Stimulated activated CD4-positive, alpha-beta T cell treated with anti-CD3 and anti-CD28 coated beads, Interleukin-15, amount 100 ng/mL, for 24 hours (primary cell): ENCODE measurements at regions not wholly inside any gene's neighbourhood (a gene's known extent, or its start where the extent isn't known, plus 50 kb on each side); places are given as distances from the start of the nearest gene placed in this dataset.
"Not testable (repeated sequence)": the region's sequence is repeated elsewhere in the genome, so short reads cannot be mapped to it uniquely, and the experiment has no call there.

ENCODE experiments used
- DNase-seq: peaks from one replicate; pipeline ENCODE4 v3.0.0-alpha.2; 2020

- DNase-seq = no peak
Measured at GRCh38 chr3:90087703-90088102, 980.3 kb downstream of the EPHA3 start.

DNA sequence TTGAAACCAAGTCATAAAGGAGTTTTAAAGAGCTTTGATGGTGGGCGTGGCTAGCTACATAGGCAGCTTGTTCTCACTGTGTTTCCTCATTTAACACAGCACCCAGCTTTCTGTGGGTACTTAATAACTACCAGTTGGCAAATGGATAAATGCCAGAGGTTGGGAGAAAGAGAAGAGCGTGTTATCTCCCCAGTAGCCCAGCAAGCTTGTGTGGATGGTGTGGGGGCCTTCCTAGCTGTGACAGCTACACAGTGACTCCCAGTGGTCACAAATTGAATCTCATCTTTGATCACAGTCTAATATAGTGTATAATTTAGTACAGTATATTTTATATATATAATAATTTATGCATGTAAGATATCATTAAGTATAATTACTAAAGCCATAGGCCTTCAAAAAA lies 984.1 kb downstream of the EPHA3 start:
- DNase-seq = no peak

- DNase-seq = no peak
Measured at GRCh38 chr3:90092994-90093393, 985.6 kb downstream of the EPHA3 start.

- no peak for DNase-seq
Measured at GRCh38 chr3:90095811-90096210, 988.4 kb downstream of the EPHA3 start.

DNA sequence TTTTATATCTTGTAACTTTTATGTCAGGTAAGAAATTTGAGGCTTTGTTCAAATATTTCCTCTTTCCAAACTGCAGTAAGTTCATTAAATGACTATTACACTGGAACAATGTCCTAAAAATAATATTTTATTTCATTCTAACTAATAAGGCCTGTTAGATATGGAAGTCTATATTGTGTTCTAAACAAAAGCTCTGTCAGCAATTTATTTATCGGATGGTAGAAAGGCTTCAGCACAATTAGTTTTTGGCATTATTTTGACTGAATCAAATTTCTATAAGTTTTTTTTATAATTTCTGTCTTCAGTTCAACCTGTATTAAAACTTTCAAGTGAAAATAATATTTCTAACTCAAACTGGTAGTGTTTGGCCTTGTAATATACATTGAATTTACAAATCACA lies 992.1 kb downstream of the EPHA3 start:
- DNase-seq = no peak

- no peak for DNase-seq
Measured at GRCh38 chr3:90102146-90102545, 994.7 kb downstream of the EPHA3 start.

GRCh38 chr3:90121326-90121725 lies 1013.9 kb downstream of the EPHA3 start:
- DNase-seq = no peak

DNA sequence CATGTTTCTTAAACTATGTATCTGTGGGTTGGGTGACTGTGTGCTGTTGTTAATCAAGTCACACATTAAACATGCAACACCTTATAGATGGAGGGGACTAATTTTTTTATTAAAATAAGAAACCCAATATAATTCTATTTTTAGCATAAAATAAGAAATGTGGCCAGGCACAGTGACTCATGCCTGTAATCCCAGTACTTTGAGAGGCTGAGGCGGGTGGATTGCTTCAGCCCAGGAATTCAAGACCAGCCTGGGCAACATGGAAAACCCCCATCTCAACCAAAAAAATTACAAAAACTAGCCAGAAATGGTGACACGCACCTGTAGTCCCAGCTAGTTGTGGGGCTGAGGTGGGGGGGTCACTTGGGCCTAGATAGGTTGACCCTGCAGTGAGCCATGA lies 1021.0 kb downstream of the EPHA3 start:
- DNase-seq = no peak

GRCh38 chr3:90129730-90130129 lies 1022.3 kb downstream of the EPHA3 start:
- DNase-seq = no peak

DNA sequence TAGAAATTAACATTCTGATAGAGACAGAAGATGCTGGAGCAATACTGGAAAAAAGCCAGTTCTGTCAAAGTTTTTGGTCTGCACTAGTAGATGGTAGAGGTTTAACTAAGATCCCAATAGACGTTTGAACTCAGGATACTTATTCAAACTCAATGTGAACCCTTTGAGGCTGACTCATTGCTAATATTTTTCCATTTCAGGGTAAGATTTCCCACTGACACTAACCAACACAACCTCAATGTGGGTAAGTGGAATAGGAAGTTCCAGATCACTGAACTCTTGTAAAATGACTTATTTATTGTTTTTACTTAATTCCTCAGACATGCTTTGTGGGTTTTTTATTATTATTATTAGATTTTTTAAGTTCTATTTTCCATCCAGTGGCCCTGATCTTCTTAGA lies 1024.8 kb downstream of the EPHA3 start:
- no peak for DNase-seq

- DNase-seq = no peak
Measured at GRCh38 chr3:90134090-90134489, 1026.7 kb downstream of the EPHA3 start.

DNA sequence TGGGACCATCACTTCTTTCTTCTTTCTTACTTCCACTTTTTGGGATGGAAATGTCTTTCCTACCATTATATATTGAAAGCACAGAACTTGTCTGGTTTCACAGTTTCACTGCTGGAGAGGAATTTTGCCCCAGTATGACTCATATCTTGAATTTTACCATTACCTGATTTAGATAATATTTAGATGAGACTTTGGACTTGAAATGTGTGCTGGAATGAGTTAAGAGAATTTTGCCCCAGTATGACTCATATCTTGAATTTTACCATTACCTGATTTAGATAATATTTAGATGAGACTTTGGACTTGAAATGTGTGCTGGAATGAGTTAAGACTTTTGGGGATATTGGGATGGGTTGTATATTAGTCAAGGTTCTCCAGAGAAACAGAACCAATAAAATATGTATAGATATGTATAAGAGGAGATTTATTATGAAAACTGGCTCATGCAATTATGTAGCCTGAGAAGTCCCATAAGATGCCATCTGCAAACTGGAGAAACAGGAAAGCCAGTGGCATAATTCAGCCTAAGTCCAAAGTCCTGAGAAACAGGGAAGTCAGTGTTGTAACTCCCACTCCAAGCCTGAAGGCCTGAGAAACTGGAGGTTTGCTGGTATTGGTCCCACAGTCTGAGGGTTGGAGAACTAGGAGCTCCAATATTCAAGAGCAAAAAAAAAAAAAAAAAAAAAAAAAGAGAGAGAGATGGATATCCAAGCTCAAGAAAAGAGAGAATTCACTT lies 1029.2 kb downstream of the EPHA3 start:
- DNase-seq = no peak

GRCh38 chr3:90145094-90145860 lies 1037.9 kb downstream of the EPHA3 start:
- no peak for DNase-seq

GRCh38 chr3:90180096-90180495 lies 1072.7 kb downstream of the EPHA3 start:
- DNase-seq = no peak

DNA sequence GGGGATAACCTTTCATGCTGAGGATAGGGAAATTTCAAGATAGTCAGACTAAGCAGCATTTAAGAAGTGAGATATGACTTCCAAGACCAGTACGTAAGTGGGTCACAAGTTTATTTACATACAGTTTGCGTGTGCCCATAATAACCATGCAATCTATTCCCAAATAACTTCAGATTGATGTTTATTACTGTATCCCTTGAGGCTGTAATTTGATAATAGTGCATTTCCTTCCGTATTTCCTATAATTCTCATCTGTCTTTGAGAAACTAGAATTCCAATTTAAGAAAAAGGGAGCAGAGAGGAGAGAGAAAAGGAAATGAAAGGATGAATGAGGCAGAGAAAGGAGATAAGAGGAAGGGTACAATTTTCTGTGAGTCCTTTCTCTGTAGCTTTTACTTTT lies 1073.1 kb downstream of the EPHA3 start:
- no peak for DNase-seq

- peak; percentile 1 for DNase-seq
Measured at GRCh38 chr3:90182291-90182976, 1075.0 kb downstream of the EPHA3 start.

DNA sequence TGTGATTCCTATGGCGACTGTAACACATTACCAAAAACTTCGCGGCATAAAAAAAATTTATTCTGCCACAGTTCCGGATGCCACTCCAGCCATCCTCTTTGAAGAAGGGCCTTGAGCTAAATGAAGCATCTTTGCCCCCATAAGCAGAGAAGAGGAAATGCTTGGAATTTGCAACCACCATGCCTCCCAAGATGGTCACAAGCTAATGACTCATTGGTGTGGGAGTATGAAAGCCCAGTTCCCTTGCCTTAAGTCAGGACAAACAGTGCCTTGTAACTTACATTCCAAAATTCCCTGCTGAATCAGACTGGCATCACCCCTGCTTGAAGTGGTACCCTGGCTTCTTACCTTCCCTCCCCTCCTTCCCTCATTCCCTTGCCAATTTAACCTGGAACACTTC lies 1077.4 kb downstream of the EPHA3 start:
- no peak for DNase-seq

DNA sequence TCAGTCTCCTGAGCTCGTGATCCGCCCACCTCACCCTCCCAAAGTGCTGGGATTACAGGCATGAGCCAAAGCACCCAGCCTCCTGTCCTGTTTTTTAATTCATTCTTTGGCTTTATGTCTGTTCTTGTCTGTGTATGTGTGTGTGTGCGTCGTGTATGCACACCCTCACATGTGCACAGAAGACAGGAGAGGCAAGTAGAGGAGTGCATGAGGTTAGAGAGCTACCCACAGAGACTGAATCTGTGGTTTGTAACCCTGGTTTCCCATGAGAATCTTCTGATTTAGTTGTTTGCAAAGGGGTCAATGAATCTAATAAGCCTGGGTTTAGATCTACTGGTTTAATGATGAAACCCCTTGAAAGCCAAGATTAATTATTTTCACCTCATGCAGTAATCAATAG lies 1090.0 kb downstream of the EPHA3 start:
- DNase-seq = not testable (repeated sequence)

GRCh38 chr3:90202931-90203330 lies 1095.5 kb downstream of the EPHA3 start:
- not testable (repeated sequence) for DNase-seq

DNA sequence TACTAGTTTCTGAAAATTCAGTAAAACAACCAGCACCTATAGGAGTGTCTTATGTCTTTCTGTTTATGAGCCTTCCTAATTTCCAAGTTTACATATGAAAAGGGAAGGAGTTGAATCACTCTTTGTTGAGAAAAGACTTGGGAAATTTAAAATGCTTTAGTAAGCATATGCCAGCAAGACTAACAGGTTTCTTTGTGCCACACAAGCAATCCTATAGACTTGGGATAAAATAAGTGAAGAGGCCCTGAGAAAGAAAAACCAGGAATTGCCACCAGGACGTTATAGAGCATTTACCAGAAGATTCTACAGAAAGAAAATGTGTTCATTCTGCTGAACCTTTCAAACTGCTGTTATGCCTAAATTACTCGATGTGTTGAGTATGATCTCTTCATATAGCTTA lies 1099.1 kb downstream of the EPHA3 start:
- not testable (repeated sequence) for DNase-seq

- DNase-seq = not testable (repeated sequence)
Measured at GRCh38 chr3:90207353-90208097, 1100.1 kb downstream of the EPHA3 start.

GRCh38 chr3:90221900-90222299 lies 1114.5 kb downstream of the EPHA3 start:
- DNase-seq = no peak

GRCh38 chr3:90241481-90241880 lies 1134.1 kb downstream of the EPHA3 start:
- DNase-seq = no peak
